ENCODE measurements at regions not wholly inside any gene's neighbourhood (a gene's known extent, or its start where the extent isn't known, plus 50 kb on each side); places are given as distances from the start of the nearest gene placed in this dataset.

- H3K4me3 ChIP-seq (replicated peaks; ENCODE audit: low read depth, low read length) = no peak overlapping the region
- no peak for DNase-seq (ENCODE audit: extremely low read depth, low read depth)
- TF ChIP-seq, protein P1, sequence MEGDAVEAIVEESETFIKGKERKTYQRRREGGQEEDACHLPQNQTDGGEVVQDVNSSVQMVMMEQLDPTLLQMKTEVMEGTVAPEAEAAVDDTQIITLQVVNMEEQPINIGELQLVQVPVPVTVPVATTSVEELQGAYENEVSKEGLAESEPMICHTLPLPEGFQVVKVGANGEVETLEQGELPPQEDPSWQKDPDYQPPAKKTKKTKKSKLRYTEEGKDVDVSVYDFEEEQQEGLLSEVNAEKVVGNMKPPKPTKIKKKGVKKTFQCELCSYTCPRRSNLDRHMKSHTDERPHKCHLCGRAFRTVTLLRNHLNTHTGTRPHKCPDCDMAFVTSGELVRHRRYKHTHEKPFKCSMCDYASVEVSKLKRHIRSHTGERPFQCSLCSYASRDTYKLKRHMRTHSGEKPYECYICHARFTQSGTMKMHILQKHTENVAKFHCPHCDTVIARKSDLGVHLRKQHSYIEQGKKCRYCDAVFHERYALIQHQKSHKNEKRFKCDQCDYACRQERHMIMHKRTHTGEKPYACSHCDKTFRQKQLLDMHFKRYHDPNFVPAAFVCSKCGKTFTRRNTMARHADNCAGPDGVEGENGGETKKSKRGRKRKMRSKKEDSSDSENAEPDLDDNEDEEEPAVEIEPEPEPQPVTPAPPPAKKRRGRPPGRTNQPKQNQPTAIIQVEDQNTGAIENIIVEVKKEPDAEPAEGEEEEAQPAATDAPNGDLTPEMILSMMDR (IDR thresholded peaks at IDR 0.05; ENCODE audit: low read depth, low read length, missing control alignments) = no peak
Measured at GRCh38 chr1:2928366-2929325, 92.6 kb upstream of the ACTRT2 start.

DNA sequence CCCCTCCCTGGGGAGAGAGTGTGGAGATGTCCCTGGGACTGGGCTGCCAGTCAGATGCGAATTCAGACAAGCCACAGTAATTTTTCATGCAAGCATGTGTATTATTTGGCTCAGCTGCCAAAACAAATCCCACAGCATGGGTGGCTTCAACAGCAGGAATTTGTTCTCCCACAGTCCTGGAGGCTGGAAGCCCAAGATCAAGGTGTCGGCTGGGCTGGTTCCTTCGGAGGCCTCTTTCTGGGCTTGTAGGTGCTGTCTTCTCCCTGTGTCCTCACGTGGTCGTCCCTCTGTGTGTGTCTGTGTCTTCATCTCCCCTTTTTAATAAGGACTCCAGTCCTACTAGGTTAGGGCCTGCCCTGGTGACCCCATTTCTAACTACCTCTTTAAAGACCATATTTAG, 91.9 kb upstream of the ACTRT2 start:
- no peak for DNase-seq (ENCODE audit: extremely low read depth, low read depth)
- TF ChIP-seq, protein P1 (IDR thresholded peaks at IDR 0.05; ENCODE audit: low read depth, low read length, missing control alignments) = no peak
- H3K4me3 ChIP-seq (replicated peaks; ENCODE audit: low read depth, low read length) = no peak overlapping the region

GRCh38 chr1:2930016-2930815, 91.1 kb upstream of the ACTRT2 start:
- TF ChIP-seq, protein P1 (IDR thresholded peaks at IDR 0.05; ENCODE audit: low read depth, low read length, missing control alignments) = no peak
- no peak for DNase-seq (ENCODE audit: extremely low read depth, low read depth)
- H3K4me3 ChIP-seq (replicated peaks; ENCODE audit: low read depth, low read length) = no peak overlapping the region

GRCh38 chr1:2930913-2931723, 90.1 kb upstream of the ACTRT2 start:
- TF ChIP-seq, protein P1 (IDR thresholded peaks at IDR 0.05; ENCODE audit: low read depth, low read length, missing control alignments) = no peak
- DNase-seq (ENCODE audit: extremely low read depth, low read depth) = no peak
- no peak overlapping the region for H3K4me3 ChIP-seq (replicated peaks; ENCODE audit: low read depth, low read length)

- TF ChIP-seq, protein P1 (IDR thresholded peaks at IDR 0.05; ENCODE audit: low read depth, low read length, missing control alignments) = no peak
- no peak for DNase-seq (ENCODE audit: extremely low read depth, low read depth)
Measured at GRCh38 chr1:2931724-2932401, 89.4 kb upstream of the ACTRT2 start.

More at GRCh38 chr1:2931724-2932401, 89.4 kb upstream of the ACTRT2 start:
- H3K4me3 ChIP-seq (replicated peaks; ENCODE audit: low read depth, low read length) = no peak overlapping the region

All from HFF-Myc (cell line).